T-cell (primary cell): ENCODE measurements at regions not wholly inside any gene's neighbourhood (a gene's known extent, or its start where the extent isn't known, plus 50 kb on each side); places are given as distances from the start of the nearest gene placed in this dataset.
"Not testable (repeated sequence)": the region's sequence is repeated elsewhere in the genome, so short reads cannot be mapped to it uniquely, and the experiment has no call there.

Experiments
- ATAC-seq, 4 experiments: fragments of 200-7000 bp in 3 of 4; fragments of 150-1000 bp in 1 of 4; cut with Tn5 transposase; replicated peaks in 1 of 4; 1 replicate in 3 of 4; 2 replicates in 1 of 4; pipeline ENCODE4 v1.10.0; 2021; ENCODE audit warnings: moderate library complexity in 3 of 4, mild to moderate bottlenecking in 2 of 4, moderate number of reproducible peaks in 1 of 4
- CTCF ChIA-PET, 2 donors: fragments of 300-600 bp; sonication (Branson Sonifier 250); formaldehyde crosslinking; loops; one replicate each; lab custom pipeline; 2022; ENCODE audit warnings: antibody characterized with exemption in 2 of 2; lab: Charles Lee
- POLR2A ChIA-PET, 2 donors: fragments of 300-600 bp; sonication (Branson Sonifier 250); formaldehyde crosslinking; loops; one replicate each; lab custom pipeline; 2022; ENCODE audit warnings: antibody characterized with exemption in 2 of 2; lab: Charles Lee
- DNase-seq, 35 experiments: peaks; one replicate each; pipeline versions ENCODE4 v3.0.0 to v3.0.0-alpha.2; 2013 to 2023
- H3K27ac ChIP-seq: one replicate; pipeline ENCODE4 v1.5.1; 2013; ENCODE audit warnings: low read length
- H3K27me3 ChIP-seq, 2 experiments: replicated peaks in 1 of 2; 1 replicate in 1 of 2; 2 replicates in 1 of 2; pipeline versions ENCODE4 v1.6.1 to v1.7.0; 2013; ENCODE audit warnings: low read length in 1 of 2, mixed read lengths in 1 of 2; ENCODE audit not compliant: control insufficient read depth in 2 of 2, insufficient read depth in 2 of 2; ENCODE audit errors: extremely low read depth in 1 of 2
- H3K36me3 ChIP-seq, 2 donors: 1 replicate in 1 of 2; 2 replicates in 1 of 2; pipeline versions ENCODE4 v1.6.1 to v1.7.0; 2013; ENCODE audit warnings: low read length in 1 of 2; ENCODE audit not compliant: control insufficient read depth in 2 of 2, insufficient read depth in 1 of 2; ENCODE audit errors: extremely low read depth in 1 of 2
- H3K4me1 ChIP-seq, 2 experiments: 1 replicate in 1 of 2; 2 replicates in 1 of 2; pipeline versions ENCODE4 v1.6.1 to v1.7.0; 2013; ENCODE audit warnings: low read length in 2 of 2, mixed read lengths in 1 of 2; ENCODE audit not compliant: insufficient read depth in 2 of 2, control insufficient read depth in 1 of 2; ENCODE audit errors: extremely low read depth in 1 of 2
- H3K4me3 ChIP-seq, 2 donors: 1 replicate in 1 of 2; 2 replicates in 1 of 2; pipeline versions ENCODE4 v1.5.1 to v1.7.0; 2013; ENCODE audit warnings: mild to moderate bottlenecking in 2 of 2, low read length in 1 of 2, moderate library complexity in 1 of 2; ENCODE audit not compliant: control insufficient read depth in 1 of 2; ENCODE audit errors: extremely low read depth in 1 of 2
- H3K9me3 ChIP-seq: 2 replicates; pipeline ENCODE4 v1.7.0; 2013
- H3K27ac Mint-ChIP-seq, 2 donors: one replicate each; pipeline ENCODE4 v1.8.0; 2020 to 2021; ENCODE audit warnings: mild to moderate bottlenecking in 2 of 2, mixed read lengths in 2 of 2
- H3K27me3 Mint-ChIP-seq, 2 donors: one replicate each; pipeline ENCODE4 v1.8.0; 2021 to 2022; ENCODE audit warnings: mixed read lengths in 2 of 2
- H3K36me3 Mint-ChIP-seq: one replicate; pipeline ENCODE4 v1.8.0; 2021; ENCODE audit warnings: mixed read lengths
- H3K4me1 Mint-ChIP-seq, 3 donors: one replicate each; pipeline ENCODE4 v1.8.0; 2020 to 2022; ENCODE audit warnings: mixed read lengths in 3 of 3, mild to moderate bottlenecking in 1 of 3
- H3K4me3 Mint-ChIP-seq, 3 donors: one replicate each; pipeline ENCODE4 v1.8.0; 2020 to 2022; ENCODE audit warnings: mild to moderate bottlenecking in 3 of 3, mixed read lengths in 3 of 3, moderate library complexity in 3 of 3
- H3K9me3 Mint-ChIP-seq, 3 donors: one replicate each; pipeline ENCODE4 v1.8.0; 2020 to 2022; ENCODE audit warnings: mixed read lengths in 3 of 3
- WGBS: methylation state at CpG from one replicate; pipeline ENCODE4 v1.1.5; 2013; ENCODE audit warnings: missing lambda C conversion rate; ENCODE audit not compliant: insufficient coverage; 5-methylcytosine and 5-hydroxymethylcytosine counted together

DNA sequence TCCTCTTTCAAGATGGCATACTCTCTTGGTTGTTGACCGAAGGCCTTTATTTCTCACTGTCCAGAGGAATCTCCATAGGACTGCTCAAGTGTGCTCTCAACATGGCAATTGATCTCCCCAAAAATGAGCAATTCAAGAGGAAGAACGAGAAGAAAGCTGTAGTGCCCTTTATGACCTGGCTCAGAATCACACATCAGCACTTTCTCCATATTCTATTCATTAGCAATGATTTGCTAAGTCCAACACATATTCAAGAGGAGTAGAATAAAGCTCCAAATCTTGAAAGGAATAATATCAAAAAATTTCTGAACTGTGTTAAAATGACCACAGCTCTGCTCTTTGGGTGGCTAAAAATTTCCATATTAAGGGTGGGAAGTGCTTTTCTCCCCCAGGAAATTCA is 151.6 kb upstream of the SYNPR start:
- Mint-ChIP-seq H3K36me3 (no peaks in the 10 kb centered on the region), H3K9me3 (peaks cover 0 to 18% (median under 1%) of the 10 kb centered on the region in 3 donors), H3K4me3 (no peak overlapping the region), H3K27ac (no peak overlapping the region), H3K4me1 (no peaks in the 10 kb centered on the region), H3K27me3 (no peaks in the 10 kb centered on the region)
- WGBS, result 82% methylated on average over 1 of the region's 2 CpGs
- Histone ChIP-seq H3K4me3 (no peak overlapping the region), H3K27ac (no peak overlapping the region), H3K9me3 (no peaks in the 10 kb centered on the region), H3K4me1 (no peaks in the 10 kb centered on the region), H3K36me3 (no peaks in the 10 kb centered on the region), H3K27me3 (no peaks in the 10 kb centered on the region)
- ChIA-PET POLR2A (no interaction called here), CTCF (no interaction called here)
- DNase-seq (no peak), ATAC-seq (no peak)

DNA sequence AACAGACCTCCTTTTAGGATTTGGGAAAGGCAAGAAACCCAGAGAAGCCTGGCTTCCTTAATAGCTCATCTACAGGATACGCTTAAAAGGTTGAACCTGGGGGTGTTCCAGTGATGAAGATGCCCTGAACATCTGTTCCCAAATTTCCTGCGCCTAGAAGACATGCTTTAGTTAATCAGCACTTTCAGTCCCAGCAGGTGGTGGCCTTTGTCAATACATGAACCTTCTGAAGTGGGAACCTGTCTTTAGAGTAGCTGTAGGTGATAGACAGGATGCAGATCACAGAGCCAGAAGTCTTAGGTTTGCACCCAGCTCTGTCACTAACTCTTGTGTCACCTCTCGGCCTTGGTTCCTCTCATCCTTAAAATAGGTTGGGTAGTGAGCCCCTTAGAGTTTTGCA is 149.7 kb upstream of the SYNPR start:
- Histone ChIP-seq H3K9me3 (no peaks in the 10 kb centered on the region), H3K27ac (no peak overlapping the region), H3K27me3 (no peaks in the 10 kb centered on the region), H3K4me3 (no peak overlapping the region), H3K36me3 (no peaks in the 10 kb centered on the region), H3K4me1 (no peaks in the 10 kb centered on the region)
- Mint-ChIP-seq H3K27me3 (no peaks in the 10 kb centered on the region), H3K4me1 (no peaks in the 10 kb centered on the region), H3K4me3 (no peak overlapping the region), H3K27ac (no peak overlapping the region), H3K9me3 (peaks cover 0 to 12% (median 4%) of the 10 kb centered on the region in 3 donors), H3K36me3 (no peaks in the 10 kb centered on the region)
- POLR2A ChIA-PET, result no interaction called here
- WGBS, result 85% methylated on average over 2 of the region's 3 CpGs
- DNase-seq (no peak), ATAC-seq (no peak)
- CTCF ChIA-PET, result interaction anchor here in 1 of 2 donors (0.6 kb wide), 1 partner anchor 622 kb away, joined by 3 read pairs; no protein-coding TSS in a partner anchor

DNA sequence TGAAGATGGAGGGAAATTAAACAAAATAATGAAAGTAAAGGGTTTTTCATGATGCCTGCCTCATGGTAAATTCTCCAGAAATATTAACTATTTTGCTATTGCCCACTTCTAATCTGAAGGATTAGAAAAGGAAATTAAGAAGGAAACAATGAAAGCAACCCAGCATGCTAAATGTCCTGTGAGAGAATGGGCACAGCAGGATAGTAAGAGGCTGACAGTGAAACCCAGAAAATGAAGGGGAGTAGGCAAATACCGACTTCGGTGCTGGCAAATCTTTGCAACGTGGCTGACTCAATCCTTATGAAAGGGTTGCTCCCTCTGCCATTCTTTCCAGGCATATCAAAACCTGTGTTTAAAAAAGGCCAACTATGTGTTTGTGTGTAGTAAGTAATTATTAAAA is 147.5 kb upstream of the SYNPR start:
- CTCF ChIA-PET, result no interaction called here
- H3K4me3 Mint-ChIP-seq, result no peak overlapping the region
- no peaks in the 10 kb centered on the region for H3K4me1 Mint-ChIP-seq

DNA sequence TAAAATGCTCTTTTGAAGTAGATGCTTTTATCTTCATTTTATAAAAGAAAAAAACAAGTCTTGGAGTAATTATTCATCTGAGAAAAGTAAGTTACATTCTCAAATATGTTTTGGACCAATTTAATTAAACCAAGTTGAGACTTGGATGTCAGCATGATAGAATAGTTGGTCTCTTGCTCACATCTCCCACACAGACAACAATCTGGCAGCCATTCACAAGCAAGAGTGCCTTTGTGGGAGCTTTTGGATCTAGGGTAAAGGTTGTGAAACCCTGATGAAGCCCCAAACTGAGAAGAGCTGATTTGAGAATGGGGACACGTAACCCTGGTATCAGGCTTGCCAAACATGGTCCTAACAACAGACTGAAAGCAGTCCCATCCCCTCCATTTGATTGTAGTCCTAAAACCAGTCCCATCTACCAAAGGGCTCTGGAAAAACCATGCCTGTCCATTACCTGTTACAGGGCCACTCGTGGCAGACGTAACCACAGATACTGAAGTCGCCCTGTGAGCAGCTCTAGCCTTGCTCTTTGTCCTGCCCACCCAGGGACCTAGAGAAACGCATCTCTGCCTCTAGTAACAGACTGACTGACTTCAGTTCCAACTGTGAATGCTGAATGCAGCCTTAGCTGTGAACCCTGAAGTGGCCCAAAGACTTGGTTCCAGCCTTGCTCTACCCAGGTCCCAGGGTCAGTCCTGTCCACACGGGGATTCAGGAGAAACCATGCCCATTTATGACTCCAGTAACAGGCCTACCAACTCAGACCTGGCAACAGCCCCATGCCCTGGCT is 145.5 kb upstream of the SYNPR start:
- no peaks in the 10 kb centered on the region for H3K27me3 ChIP-seq
- DNase-seq, result no peak
- no peaks in the 10 kb centered on the region for H3K4me1 ChIP-seq
- no peaks in the 10 kb centered on the region for H3K27me3 Mint-ChIP-seq
- POLR2A ChIA-PET, result no interaction called here
- no peak overlapping the region for H3K27ac ChIP-seq
- H3K9me3 Mint-ChIP-seq, result peaks cover 6 to 14% (median 14%) of the 10 kb centered on the region in 3 donors
- H3K4me3 Mint-ChIP-seq, result no peak overlapping the region
- ATAC-seq, result no peak
- 66% methylated on average over 5 of the region's 6 CpGs for WGBS
- H3K4me3 ChIP-seq, result no peak overlapping the region
- no peaks in the 10 kb centered on the region for H3K36me3 ChIP-seq
- no peaks in the 10 kb centered on the region for H3K4me1 Mint-ChIP-seq
- CTCF ChIA-PET, result no interaction called here
- no peak overlapping the region for H3K27ac Mint-ChIP-seq
- no peaks in the 10 kb centered on the region for H3K36me3 Mint-ChIP-seq
- no peaks in the 10 kb centered on the region for H3K9me3 ChIP-seq

More for the DNA sequence above, 147.5 kb upstream of the SYNPR start:
- no peak overlapping the region for H3K4me3 ChIP-seq
- H3K9me3 ChIP-seq, result no peaks in the 10 kb centered on the region
- Mint-ChIP-seq H3K9me3 (peaks cover 0 to 15% (median 8%) of the 10 kb centered on the region in 3 donors), H3K27me3 (no peaks in the 10 kb centered on the region), H3K36me3 (no peaks in the 10 kb centered on the region), H3K27ac (no peak overlapping the region)
- POLR2A ChIA-PET, result no interaction called here
- H3K4me1 ChIP-seq, result no peaks in the 10 kb centered on the region
- H3K27ac ChIP-seq, result no peak overlapping the region
- ATAC-seq, result no peak
- 30% methylated on average over 2 of the region's 3 CpGs for WGBS
- no peaks in the 10 kb centered on the region for H3K27me3 ChIP-seq
- no peak for DNase-seq
- no peaks in the 10 kb centered on the region for H3K36me3 ChIP-seq

DNA sequence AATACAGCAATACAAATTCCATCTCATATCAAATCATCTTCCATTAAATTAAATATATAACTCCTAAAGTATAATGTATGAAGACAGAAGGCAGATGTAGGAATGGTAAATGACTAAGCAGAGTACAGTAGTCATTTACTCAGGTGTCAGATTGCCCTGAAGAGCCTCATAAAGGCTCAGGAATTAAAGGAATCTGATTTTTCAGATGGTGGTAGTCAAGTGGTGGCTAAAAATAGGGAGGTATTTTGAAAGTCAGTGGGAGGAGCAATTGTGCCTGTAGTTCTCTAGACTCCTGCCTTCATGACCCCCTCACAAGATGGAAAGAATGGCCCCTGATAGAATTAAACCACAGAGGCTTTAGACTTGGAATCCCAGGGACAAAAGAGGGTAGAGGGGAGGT is 142.7 kb upstream of the SYNPR start:
- no peak overlapping the region for H3K4me3 Mint-ChIP-seq
- no peak for DNase-seq
- H3K4me1 Mint-ChIP-seq, result no peaks in the 10 kb centered on the region
- Histone ChIP-seq H3K9me3 (no peaks in the 10 kb centered on the region), H3K4me3 (no peak overlapping the region), H3K4me1 (no peaks in the 10 kb centered on the region), H3K27me3 (no peaks in the 10 kb centered on the region), H3K27ac (no peak overlapping the region), H3K36me3 (no peaks in the 10 kb centered on the region)
- peaks cover 6 to 17% (median 9%) of the 10 kb centered on the region in 3 donors for H3K9me3 Mint-ChIP-seq
- H3K27me3 Mint-ChIP-seq, result no peaks in the 10 kb centered on the region
- CTCF ChIA-PET, result no interaction called here
- ATAC-seq, result no peak
- no peaks in the 10 kb centered on the region for H3K36me3 Mint-ChIP-seq
- H3K27ac Mint-ChIP-seq, result no peak overlapping the region
- POLR2A ChIA-PET, result no interaction called here

DNA sequence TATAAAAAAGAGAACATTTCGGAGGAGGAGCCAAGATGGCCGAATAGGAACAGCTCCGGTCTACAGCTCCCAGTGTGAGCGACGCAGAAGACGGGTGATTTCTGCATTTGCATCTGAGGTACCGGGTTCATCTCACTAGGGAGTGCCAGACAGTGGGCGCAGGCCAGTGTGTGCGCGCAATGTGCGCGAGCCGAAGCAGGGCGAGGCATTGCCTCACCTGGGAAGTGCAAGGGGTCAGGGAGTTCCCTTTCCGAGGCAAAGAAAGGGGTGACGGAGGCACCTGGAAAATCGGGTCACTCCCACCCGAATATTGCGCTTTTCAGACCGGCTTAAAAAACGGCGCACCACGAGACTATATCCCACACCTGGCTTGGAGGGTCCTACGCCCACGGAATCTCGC is 141.9 kb upstream of the SYNPR start:
- POLR2A ChIA-PET, H3K4me3 Mint-ChIP-seq: not testable (repeated sequence)
- 97% methylated on average over 9 of the region's 26 CpGs for WGBS

More for the DNA sequence above, 141.9 kb upstream of the SYNPR start:
- ATAC-seq, H3K27me3 Mint-ChIP-seq, H3K27me3 ChIP-seq, H3K27ac Mint-ChIP-seq, H3K36me3 ChIP-seq, H3K4me1 Mint-ChIP-seq, H3K4me1 ChIP-seq, DNase-seq, H3K9me3 ChIP-seq, H3K4me3 ChIP-seq, CTCF ChIA-PET, H3K27ac ChIP-seq, H3K36me3 Mint-ChIP-seq: not testable (repeated sequence)
- peaks cover 6 to 17% (median 9%) of the 10 kb centered on the region in 3 donors for H3K9me3 Mint-ChIP-seq
